ENCODE measurements at regions not wholly inside any gene's neighbourhood (a gene's known extent, or its start where the extent isn't known, plus 50 kb on each side); places are given as distances from the start of the nearest gene placed in this dataset.

DNA sequence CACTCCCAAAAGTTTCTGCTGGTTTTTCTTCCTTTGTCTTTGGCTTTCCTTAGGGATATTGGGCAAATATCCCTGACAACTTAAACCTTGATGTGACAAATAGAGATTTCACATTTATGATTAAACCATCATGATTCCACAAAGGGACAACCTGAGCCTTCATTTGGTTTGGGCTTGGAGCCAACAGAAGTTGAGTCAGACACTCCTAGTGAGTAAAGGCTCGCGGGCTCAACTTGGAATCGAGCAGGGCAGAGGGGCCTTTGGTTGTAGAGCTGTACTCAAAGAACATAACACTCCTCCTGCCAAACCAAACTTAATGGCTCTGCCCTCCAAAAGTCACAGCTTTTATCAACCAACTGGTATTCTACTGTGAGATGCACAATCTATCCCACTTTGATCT, 290.2 kb upstream of the MAP3K1 start:
- Histone ChIP-seq H3K9me1 (ENCODE audit: control insufficient read depth, insufficient read depth, low read length) (no peaks in the 10 kb centered on the region), H3K4me1 (replicated peaks in 1 of 2; ENCODE audit: control insufficient read depth in 2 of 2, insufficient read depth in 2 of 2, low read length in 2 of 2) (no peaks in the 10 kb centered on the region; a peak in 1 of 5 replicates), H3K9ac (ENCODE audit: insufficient read depth in 1 of 2, low read depth in 2 of 2, low read length in 2 of 2) (no peak overlapping the region), H3K36me3 (ENCODE audit: control insufficient read depth, insufficient read depth, low read length) (no peaks in the 10 kb centered on the region), H3K79me2 (ENCODE audit: control insufficient read depth, insufficient read depth, low read length) (no peaks in the 10 kb centered on the region), H3K27ac (ENCODE audit: extremely low read depth, low read depth, low read length) (no peak overlapping the region), H2AFZ (ENCODE audit: low read depth, low read length) (no peak overlapping the region), H3K27me3 (ENCODE audit: control insufficient read depth in 2 of 2, insufficient read depth in 2 of 2, low read length in 2 of 2) (peaks cover 6 to 27% of the 10 kb centered on the region in 2 experiments), H3K9me3 (replicated peaks; ENCODE audit: control insufficient read depth, insufficient read depth, low read depth, low read length) (no peaks in the 10 kb centered on the region), H3K4me2 (ENCODE audit: insufficient read depth, low read length) (no peak overlapping the region), H3K4me3 (no peak overlapping the region), H4K20me1 (replicated peaks; ENCODE audit: control insufficient read depth, insufficient read depth, low read length) (no peaks in the 10 kb centered on the region)
- no peak for DNase-seq (ENCODE audit: extremely low read depth in 1 of 4, low spot score in 3 of 4)
- ATAC-seq = no peak
- ChIA-PET CTCF (ENCODE audit: low intra/inter-chr PET ratio) (no interaction called here), POLR2A (interaction anchor here (0.6 kb wide), 1 partner anchor 304 kb away, joined by 3 read pairs; no protein-coding TSS in a partner anchor)
- FAIRE-seq = no peak
- WGBS (ENCODE audit: insufficient coverage, low coverage, missing lambda C conversion rate) = 0% methylated on average over 3 of the region's 3 CpGs
- in situ Hi-C loops (cut with MboI) = no loop called here
- BruUV-seq (replicated peaks) = no TSS peak
- no peak for TF ChIP-seq CBX1 (IDR thresholded peaks at IDR 0.05; ENCODE audit: low read depth)
- TF ChIP-seq ETV1 (tag; conservative IDR thresholded peaks at IDR 0.05; ENCODE audit: low read depth) = no peak
- no peak for TF ChIP-seq SMAD1 (IDR thresholded peaks at IDR 0.05; ENCODE audit: low read depth, low read length, partially characterized antibody)
- TF ChIP-seq MEIS2 (IDR thresholded peaks at IDR 0.05; ENCODE audit: partially characterized antibody) = no peak
- TF ChIP-seq KAT8 (IDR thresholded peaks at IDR 0.05; ENCODE audit: low read depth) = no peak
- no peak for TF ChIP-seq PHF20 (IDR thresholded peaks at IDR 0.05; ENCODE audit: partially characterized antibody)
- TF ChIP-seq NFYB (IDR thresholded peaks at IDR 0.05; ENCODE audit: extremely low read depth, insufficient read length) = no peak
- TF ChIP-seq POLR2H (tag; IDR thresholded peaks at IDR 0.05; ENCODE audit: low read depth) = no peak
- no peak for TF ChIP-seq ZNF12 (CRISPR knock-in tag; IDR thresholded peaks at IDR 0.05)
- TF ChIP-seq POLR2AphosphoS2 (IDR thresholded peaks at IDR 0.05; ENCODE audit: low read length) = no peak
- TF ChIP-seq CBX5 (IDR thresholded peaks at IDR 0.05; ENCODE audit: borderline replicate concordance, low read depth) = no peak
- intact Hi-C loops (cut with micrococcal nuclease) = no loop called here

Measured in K562 (cell line).